GM19240 (cell line): ENCODE measurements at regions not wholly inside any gene's neighbourhood (a gene's known extent, or its start where the extent isn't known, plus 50 kb on each side); places are given as distances from the start of the nearest gene placed in this dataset.

ENCODE experiments used
- DNase-seq: peaks from one replicate; pipeline ENCODE4 v3.0.0; 2011; ENCODE audit warnings: low spot score; ENCODE audit not compliant: insufficient read length

GRCh38 chr10:108147346-108147745 is 982.8 kb upstream of the SORCS1 start:
- DNase-seq: no peak

- DNase-seq: no peak
Observed at GRCh38 chr10:108141064-108141463, 976.6 kb upstream of the SORCS1 start.

DNA sequence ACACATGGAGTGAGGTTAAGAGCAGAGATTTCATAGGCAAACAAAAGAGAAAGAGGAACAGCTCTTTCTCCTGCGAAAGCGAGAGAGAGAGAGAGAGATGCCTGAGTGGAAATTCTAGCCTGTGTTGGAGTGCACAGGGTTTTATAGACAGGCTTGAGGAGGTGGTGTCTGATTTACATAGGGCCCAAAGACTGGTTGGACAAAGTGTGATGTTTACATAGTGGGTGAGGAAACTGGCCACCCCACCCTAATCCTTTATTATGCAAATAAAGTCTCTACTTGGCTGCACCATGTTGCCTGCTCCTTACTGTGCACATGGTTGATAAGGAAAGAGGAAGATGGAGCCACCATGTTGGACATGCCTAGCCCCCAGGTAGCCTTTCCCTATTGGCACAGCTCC is 967.8 kb upstream of the SORCS1 start:
- no peak for DNase-seq

- DNase-seq: no peak
Observed at GRCh38 chr10:108130575-108130974, 966.1 kb upstream of the SORCS1 start.

- DNase-seq: no peak
Observed at GRCh38 chr10:108112218-108112617, 947.7 kb upstream of the SORCS1 start.

- DNase-seq: no peak
Observed at GRCh38 chr10:108104551-108105156, 940.1 kb upstream of the SORCS1 start.

GRCh38 chr10:108097258-108097657 is 932.8 kb upstream of the SORCS1 start:
- no peak for DNase-seq

DNA sequence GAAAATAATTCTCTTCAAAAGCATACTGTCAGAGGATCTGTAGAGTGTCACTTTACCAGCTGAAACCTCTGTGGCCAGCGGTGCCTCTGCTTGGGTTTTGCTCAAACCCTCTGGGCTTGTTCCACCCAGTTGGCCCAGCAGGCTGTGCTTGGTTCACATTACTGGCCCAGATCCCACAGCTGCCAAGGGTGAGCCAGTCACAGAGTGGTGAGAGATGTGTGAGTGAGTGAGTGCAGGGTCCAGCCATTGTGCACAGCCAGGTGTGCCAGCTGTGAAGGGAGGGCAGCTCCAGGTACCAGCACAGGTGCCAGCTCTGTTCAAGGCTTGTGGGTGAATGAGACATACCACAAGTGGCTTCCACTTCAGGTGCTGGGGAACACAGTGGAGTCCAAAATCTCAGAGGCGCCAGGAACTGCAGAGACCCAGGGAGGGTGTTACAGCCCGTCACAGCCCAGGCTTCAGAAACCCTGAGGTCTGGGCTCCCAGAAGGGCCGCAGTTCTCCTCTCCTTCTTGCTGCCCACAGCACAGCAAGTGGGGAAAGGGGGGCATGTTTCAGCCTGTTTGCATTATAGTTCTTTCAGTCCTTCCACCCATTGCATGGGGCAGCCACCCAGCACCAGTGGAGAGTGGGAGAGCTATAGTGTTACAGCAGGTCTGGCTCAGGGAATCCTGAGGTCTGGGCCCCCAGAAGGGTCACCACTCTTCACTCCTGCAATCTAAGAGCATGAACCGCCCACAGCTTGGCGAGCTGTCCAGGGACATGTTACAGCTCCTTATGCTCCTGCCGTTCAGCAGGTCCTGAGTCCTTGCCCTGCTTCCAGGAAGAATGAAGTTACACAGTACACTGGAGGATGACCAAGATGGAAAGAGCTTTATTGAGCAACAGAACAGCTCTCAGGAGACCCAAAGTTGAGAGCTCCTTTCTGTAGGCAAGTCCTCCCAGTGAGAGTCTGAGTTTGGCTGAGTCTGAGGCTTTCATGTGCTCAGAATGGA is 931.7 kb upstream of the SORCS1 start:
- DNase-seq: no peak

GRCh38 chr10:108090476-108091215 is 926.1 kb upstream of the SORCS1 start:
- no peak for DNase-seq

GRCh38 chr10:108086502-108086901 is 922.0 kb upstream of the SORCS1 start:
- no peak for DNase-seq

DNA sequence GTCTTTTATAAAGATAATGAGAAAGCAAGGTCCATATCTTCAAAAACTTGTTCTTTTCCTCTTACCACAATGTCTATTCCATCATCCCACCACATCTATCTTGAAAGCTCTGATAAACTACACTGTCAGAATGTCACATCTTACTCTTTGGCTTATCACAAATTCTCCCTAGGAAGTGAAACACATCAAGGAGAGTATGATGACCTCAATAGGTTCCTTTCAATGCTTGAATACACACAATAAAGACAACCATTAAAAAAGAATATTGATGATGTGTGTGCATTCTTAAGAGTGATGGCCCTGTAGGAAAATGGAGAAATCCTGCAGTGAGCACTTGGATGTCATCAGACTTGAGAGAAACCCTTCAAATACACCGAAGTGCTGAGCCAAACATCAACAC is 918.1 kb upstream of the SORCS1 start:
- DNase-seq: no peak

DNA sequence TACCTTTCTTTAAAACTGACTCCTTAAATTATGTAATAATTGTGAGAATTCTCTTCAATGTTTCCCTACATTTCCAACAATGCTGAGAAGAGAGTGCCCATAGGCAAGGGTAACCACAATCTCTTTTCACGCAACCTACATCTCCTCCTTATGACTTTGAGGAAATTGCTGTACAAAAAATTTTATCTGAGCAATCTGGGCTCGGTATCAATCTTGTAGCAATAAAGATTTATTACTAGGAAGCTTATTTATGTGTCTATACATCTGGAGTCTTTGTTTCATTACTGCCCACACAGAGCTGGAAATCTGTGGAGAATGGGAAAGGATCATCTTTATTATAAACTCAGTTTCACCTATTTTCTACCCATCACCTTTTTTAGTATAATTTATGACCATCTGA is 913.8 kb upstream of the SORCS1 start:
- DNase-seq: no peak

DNA sequence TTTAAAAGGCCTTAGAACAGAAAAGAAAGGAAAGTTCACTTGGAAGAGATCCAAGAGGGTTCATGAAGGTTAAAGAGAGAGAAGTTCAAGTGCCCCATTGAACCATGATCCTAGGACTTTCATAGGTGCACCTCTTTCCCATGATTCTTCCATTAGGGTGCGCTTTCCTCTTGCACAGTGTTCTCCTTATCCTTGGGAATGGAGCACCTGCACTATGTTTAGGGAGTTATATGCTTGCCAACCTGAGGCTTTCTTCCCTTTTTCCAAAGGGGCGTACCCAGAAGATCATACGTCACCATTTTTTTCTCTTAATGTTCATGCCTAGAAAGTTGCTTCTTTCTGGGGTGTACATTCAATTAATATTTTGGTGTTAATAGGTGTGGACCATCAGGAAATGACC is 908.0 kb upstream of the SORCS1 start:
- DNase-seq: no peak

- DNase-seq: no peak
Observed at GRCh38 chr10:108070789-108071188, 906.3 kb upstream of the SORCS1 start.

DNA sequence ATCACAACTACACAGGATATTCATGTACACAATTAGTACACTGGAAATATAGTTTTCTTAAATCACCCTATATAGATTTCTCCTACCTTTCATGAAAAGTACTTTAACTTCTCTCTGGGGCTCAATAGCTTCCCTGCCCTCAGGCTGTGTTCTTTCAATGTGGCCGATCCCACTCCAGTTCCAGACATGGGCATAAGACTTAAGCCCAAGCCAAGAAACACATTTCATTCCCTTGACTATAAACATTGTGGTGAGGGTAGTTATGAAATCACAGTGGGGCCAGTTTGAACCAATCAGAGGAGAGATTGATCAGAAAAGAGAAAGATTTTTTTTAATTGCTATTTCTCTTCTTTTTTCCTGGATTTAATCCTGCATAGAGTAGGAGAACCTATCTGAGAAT is 904.6 kb upstream of the SORCS1 start:
- no peak for DNase-seq

- no peak for DNase-seq
Observed at GRCh38 chr10:108064746-108065260, 900.3 kb upstream of the SORCS1 start.

GRCh38 chr10:108060246-108060645 is 895.7 kb upstream of the SORCS1 start:
- DNase-seq: no peak

DNA sequence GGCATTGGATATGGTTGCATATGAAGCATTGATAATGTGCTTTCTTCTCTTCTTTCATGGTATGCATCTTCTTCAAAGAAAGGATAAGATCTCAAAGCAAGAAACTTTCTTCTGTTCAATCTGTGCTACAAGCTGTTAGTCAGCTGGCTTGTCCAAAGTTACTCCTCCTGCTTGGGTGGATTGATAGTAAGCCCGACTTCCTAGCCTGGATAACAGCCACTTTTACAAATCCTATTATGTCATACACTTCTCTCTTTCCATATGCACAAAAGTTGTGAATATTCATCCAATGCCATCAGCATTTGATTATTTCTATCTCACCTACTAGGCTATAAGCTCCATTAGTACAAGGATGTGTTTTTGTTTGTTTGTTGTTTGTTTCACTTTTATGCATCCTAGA is 891.0 kb upstream of the SORCS1 start:
- DNase-seq: no peak

DNA sequence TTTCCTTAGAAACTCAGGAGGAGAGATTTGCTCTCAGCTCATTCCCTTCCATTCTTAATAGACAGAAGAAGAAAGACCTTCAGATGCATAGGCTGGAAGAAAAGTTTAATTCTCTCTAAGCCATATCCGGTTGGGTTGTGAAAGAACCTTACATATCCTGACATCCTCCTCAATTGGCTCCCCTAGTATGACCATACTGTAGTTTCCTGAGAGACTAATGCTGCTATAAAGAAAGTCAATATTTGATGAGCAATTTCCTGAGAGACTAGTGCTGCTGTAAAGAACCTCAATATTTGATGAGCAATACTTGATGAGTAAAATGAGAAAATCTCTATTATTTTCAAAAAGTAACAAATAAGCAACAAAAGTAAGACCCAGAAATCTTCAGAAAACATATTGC is 888.5 kb upstream of the SORCS1 start:
- DNase-seq: no peak

GRCh38 chr10:108051218-108051617 is 886.7 kb upstream of the SORCS1 start:
- DNase-seq: no peak

- DNase-seq: no peak
Observed at GRCh38 chr10:108050626-108051025, 886.1 kb upstream of the SORCS1 start.

DNA sequence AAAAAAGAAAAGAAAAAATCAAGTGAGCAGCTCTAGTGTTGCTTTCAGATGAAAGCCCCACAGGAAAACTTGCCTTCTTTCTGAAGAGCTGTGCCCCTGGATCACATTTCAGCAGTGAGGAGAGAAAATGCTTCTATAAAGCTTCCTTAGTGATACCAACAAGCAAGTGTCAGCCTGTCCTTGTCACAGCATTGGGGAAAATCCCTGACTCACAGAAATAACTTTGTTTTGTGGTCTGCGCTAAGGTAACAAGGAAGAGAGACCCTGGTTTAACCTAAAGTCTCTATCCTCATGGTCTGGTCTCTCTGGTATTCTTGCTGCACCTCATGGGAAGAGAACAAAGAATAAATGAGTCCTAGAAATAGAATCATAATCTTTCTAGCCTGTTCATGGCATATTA is 885.2 kb upstream of the SORCS1 start:
- DNase-seq: no peak
